Cardiac muscle cell (in vitro differentiated cells and primary cell): ENCODE measurements at regions not wholly inside any gene's neighbourhood (a gene's known extent, or its start where the extent isn't known, plus 50 kb on each side); places are given as distances from the start of the nearest gene placed in this dataset.

Experiments
- DNase-seq, 2 donors: peaks; one replicate each; pipeline versions ENCODE4 v3.0.0 to v3.0.0-alpha.2; 2010 to 2017; ENCODE audit warnings: low read depth in 1 of 2, low spot score in 1 of 2
- H3K27ac ChIP-seq: fragments of 200-600 bp; sonication (generic); 2 replicates; pipeline ENCODE4 v1.5.1; 2016
- H3K27me3 ChIP-seq: fragments of 200-600 bp; sonication (generic); 2 replicates; pipeline ENCODE4 v1.6.0; 2016; ENCODE audit warnings: control low read depth
- H3K36me3 ChIP-seq: fragments of 200-600 bp; sonication (generic); 2 replicates; pipeline ENCODE4 v1.5.1; 2016; ENCODE audit warnings: control low read depth
- H3K4me1 ChIP-seq: fragments of 200-600 bp; sonication (generic); 2 replicates; pipeline ENCODE4 v1.8.1; 2017; ENCODE audit warnings: low read depth, mild to moderate bottlenecking, mixed run types
- H3K4me3 ChIP-seq: fragments of 200-600 bp; sonication (generic); 2 replicates; pipeline ENCODE4 v1.5.1; 2016; ENCODE audit warnings: mild to moderate bottlenecking
- H3K9me3 ChIP-seq: fragments of 200-600 bp; sonication (generic); 2 replicates; pipeline ENCODE4 v1.5.1; 2017; ENCODE audit warnings: low read depth, mild to moderate bottlenecking, control low read depth
- CTCF ChIP-seq: IDR thresholded peaks from 2 replicates; pipeline ENCODE4 v1.5.1; 2012; ENCODE audit warnings: low read depth, mild to moderate bottlenecking, low read length

- H3K27ac ChIP-seq = no peak overlapping the region
- H3K27me3 ChIP-seq = no peaks in the 10 kb centered on the region
- H3K4me1 ChIP-seq = no peaks in the 10 kb centered on the region
- no peak for TF ChIP-seq CTCF
- no peaks in the 10 kb centered on the region for H3K9me3 ChIP-seq
- DNase-seq = no peak
- H3K4me3 ChIP-seq = no peak overlapping the region
- H3K36me3 ChIP-seq = no peaks in the 10 kb centered on the region
Measured at GRCh38 chr1:191700922-191701321, 457.3 kb upstream of the RGS18 start.

- Histone ChIP-seq H3K27ac (no peak overlapping the region), H3K4me1 (no peaks in the 10 kb centered on the region), H3K9me3 (no peaks in the 10 kb centered on the region), H3K36me3 (no peaks in the 10 kb centered on the region), H3K4me3 (no peak overlapping the region), H3K27me3 (no peaks in the 10 kb centered on the region)
- no peak for DNase-seq
- TF ChIP-seq CTCF = no peak
Measured at GRCh38 chr1:191702124-191702523, 456.1 kb upstream of the RGS18 start.

GRCh38 chr1:191707288-191707687, 451.0 kb upstream of the RGS18 start:
- Histone ChIP-seq H3K27me3 (no peaks in the 10 kb centered on the region), H3K4me1 (no peaks in the 10 kb centered on the region), H3K27ac (no peak overlapping the region), H3K4me3 (no peak overlapping the region), H3K9me3 (no peaks in the 10 kb centered on the region), H3K36me3 (no peaks in the 10 kb centered on the region)
- DNase-seq = peak in 1 of 2 donors; percentile 5
- no peak for TF ChIP-seq CTCF

- no peak for TF ChIP-seq CTCF
- no peaks in the 10 kb centered on the region for H3K36me3 ChIP-seq
- DNase-seq = no peak
- no peaks in the 10 kb centered on the region for H3K27me3 ChIP-seq
- H3K4me3 ChIP-seq = no peak overlapping the region
- H3K27ac ChIP-seq = no peak overlapping the region
- no peaks in the 10 kb centered on the region for H3K9me3 ChIP-seq
- H3K4me1 ChIP-seq = no peaks in the 10 kb centered on the region
Measured at GRCh38 chr1:191709215-191709614, 449.0 kb upstream of the RGS18 start.

- no peaks in the 10 kb centered on the region for H3K27me3 ChIP-seq
- no peak for TF ChIP-seq CTCF
- H3K4me3 ChIP-seq = no peak overlapping the region
- no peak overlapping the region for H3K27ac ChIP-seq
- no peak for DNase-seq
- no peaks in the 10 kb centered on the region for H3K36me3 ChIP-seq
- H3K9me3 ChIP-seq = no peaks in the 10 kb centered on the region
- H3K4me1 ChIP-seq = no peaks in the 10 kb centered on the region
Measured at GRCh38 chr1:191711961-191712360, 446.3 kb upstream of the RGS18 start.

GRCh38 chr1:191714845-191715244, 443.4 kb upstream of the RGS18 start:
- no peak overlapping the region for H3K27ac ChIP-seq
- no peak for DNase-seq
- no peaks in the 10 kb centered on the region for H3K36me3 ChIP-seq
- H3K9me3 ChIP-seq = no peaks in the 10 kb centered on the region
- no peak overlapping the region for H3K4me3 ChIP-seq
- H3K27me3 ChIP-seq = no peaks in the 10 kb centered on the region
- H3K4me1 ChIP-seq = no peaks in the 10 kb centered on the region
- no peak for TF ChIP-seq CTCF
